ENCODE measurements at regions not wholly inside any gene's neighbourhood (a gene's known extent, or its start where the extent isn't known, plus 50 kb on each side); places are given as distances from the start of the nearest gene placed in this dataset.

DNA sequence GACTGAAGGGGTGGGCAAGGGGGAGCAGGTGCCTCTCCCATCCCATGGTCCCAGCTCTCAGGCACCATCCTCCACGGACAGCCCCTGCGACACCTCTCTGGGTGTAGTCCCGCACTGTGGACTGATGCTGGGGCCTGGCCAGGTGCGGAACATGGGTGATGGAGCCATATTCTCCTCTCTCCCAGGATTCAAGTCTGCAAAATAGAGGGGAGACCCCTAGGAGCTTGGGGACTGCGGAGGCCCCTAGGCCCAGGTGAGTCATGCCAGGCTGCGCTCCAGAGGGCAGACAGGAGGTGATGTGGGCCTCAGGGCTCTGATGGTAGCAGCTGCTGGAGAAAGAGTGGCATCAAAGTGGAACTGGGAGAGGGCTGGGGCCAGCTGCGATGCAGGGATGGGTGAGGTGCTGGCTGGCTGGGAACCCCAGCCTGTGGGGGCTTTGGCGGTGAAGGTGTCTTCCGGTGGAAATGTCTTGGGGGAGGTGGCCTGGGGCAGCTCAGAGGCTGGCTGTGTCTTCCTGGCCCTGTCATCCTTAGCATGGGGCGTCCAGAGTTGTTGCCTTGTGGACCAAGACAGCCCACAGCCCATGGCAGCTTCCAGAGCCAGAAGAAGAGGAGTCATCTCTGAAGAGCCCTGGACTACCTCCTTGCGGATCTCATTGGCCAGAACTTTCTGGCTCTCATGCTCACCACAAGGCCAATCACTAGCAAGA, 149.1 kb downstream of the KIF26A start:
- no peak for TF ChIP-seq POLR2A (IDR thresholded peaks at IDR 0.05)
- TF ChIP-seq, protein P1, sequence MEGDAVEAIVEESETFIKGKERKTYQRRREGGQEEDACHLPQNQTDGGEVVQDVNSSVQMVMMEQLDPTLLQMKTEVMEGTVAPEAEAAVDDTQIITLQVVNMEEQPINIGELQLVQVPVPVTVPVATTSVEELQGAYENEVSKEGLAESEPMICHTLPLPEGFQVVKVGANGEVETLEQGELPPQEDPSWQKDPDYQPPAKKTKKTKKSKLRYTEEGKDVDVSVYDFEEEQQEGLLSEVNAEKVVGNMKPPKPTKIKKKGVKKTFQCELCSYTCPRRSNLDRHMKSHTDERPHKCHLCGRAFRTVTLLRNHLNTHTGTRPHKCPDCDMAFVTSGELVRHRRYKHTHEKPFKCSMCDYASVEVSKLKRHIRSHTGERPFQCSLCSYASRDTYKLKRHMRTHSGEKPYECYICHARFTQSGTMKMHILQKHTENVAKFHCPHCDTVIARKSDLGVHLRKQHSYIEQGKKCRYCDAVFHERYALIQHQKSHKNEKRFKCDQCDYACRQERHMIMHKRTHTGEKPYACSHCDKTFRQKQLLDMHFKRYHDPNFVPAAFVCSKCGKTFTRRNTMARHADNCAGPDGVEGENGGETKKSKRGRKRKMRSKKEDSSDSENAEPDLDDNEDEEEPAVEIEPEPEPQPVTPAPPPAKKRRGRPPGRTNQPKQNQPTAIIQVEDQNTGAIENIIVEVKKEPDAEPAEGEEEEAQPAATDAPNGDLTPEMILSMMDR (IDR thresholded peaks at IDR 0.05) = no peak
